K562 (cell line): ENCODE measurements at regions not wholly inside any gene's neighbourhood (a gene's known extent, or its start where the extent isn't known, plus 50 kb on each side); places are given as distances from the start of the nearest gene placed in this dataset.

Experiments
- ATAC-seq: fragments of 200-7000 bp; cut with Tn5 transposase; 3 replicates; pipeline ENCODE4 v1.9.1; 2020; ENCODE audit warnings: moderate library complexity
- BruUV-seq: library from RNA; stranded (reverse); fragments of 400-500 nt; replicated peaks from 2 replicates; lab custom pipeline; 2021; lab: Mats Ljungman, UMichigan
- CTCF ChIA-PET: fragments of 300-600 bp; formaldehyde crosslinking; extraction: SDS; loops from one replicate; lab custom pipeline; 2021; ENCODE audit warnings: low intra/inter-chr PET ratio; lab: Yijun Ruan, JAX
- POLR2A ChIA-PET: fragments of 300-600, 350-650 bp; sonication (Branson Sonifier 250); formaldehyde crosslinking; extraction: SDS; loops from one replicate; lab custom pipeline; 2021; ENCODE audit warnings: antibody characterized with exemption, inconsistent platforms; lab: Yijun Ruan, JAX
- DNase-seq, 4 experiments: peaks; one replicate each; pipeline versions ENCODE4 v3.0.0 to v3.0.0-alpha.2; 2011 to 2018; ENCODE audit warnings: low spot score in 3 of 4, mixed read lengths in 3 of 4; ENCODE audit errors: extremely low read depth in 1 of 4
- FAIRE-seq: peaks from 2 replicates; lab custom pipeline; 2011; peaks lifted over from hg19 to GRCh38; lab: Jason Lieb, UNC
- H2AFZ ChIP-seq: 2 replicates; pipeline ENCODE4 v1.6.0; 2011; ENCODE audit warnings: low read depth, low read length, control low read depth, inconsistent platforms
- H3K27ac ChIP-seq: fragments of 200-600 bp; 3 replicates; pipeline ENCODE4 v1.8.0; 2011; ENCODE audit warnings: low read depth, mild to moderate bottlenecking, control low read depth, inconsistent platforms, low read length, moderate library complexity, mixed read lengths; ENCODE audit errors: extremely low read depth
- H3K27me3 ChIP-seq, 2 experiments: fragments of 300-600 bp in 1 of 2; 2 replicates in 1 of 2; 3 replicates in 1 of 2; pipeline versions ENCODE4 v1.6.0 to v1.8.0; 2011; ENCODE audit warnings: inconsistent platforms in 2 of 2, low read length in 2 of 2, mild to moderate bottlenecking in 1 of 2, mixed read lengths in 1 of 2, moderate library complexity in 1 of 2; ENCODE audit not compliant: control insufficient read depth in 2 of 2, insufficient read depth in 2 of 2
- H3K36me3 ChIP-seq: fragments of 300-600 bp; 3 replicates; pipeline ENCODE4 v1.8.0; 2011; ENCODE audit warnings: mild to moderate bottlenecking, low read length, inconsistent platforms; ENCODE audit not compliant: control insufficient read depth, insufficient read depth
- H3K4me1 ChIP-seq, 2 experiments: fragments of 200-600 bp in 1 of 2; replicated peaks in 1 of 2; 2 replicates in 1 of 2; 3 replicates in 1 of 2; pipeline versions ENCODE4 v1.5.1 to v1.8.0; 2011; ENCODE audit warnings: inconsistent platforms in 2 of 2, low read length in 2 of 2, mild to moderate bottlenecking in 1 of 2, mixed read lengths in 1 of 2, moderate library complexity in 1 of 2; ENCODE audit not compliant: control insufficient read depth in 2 of 2, insufficient read depth in 2 of 2
- H3K4me2 ChIP-seq: 2 replicates; pipeline ENCODE4 v1.6.1; 2011; ENCODE audit warnings: low read length, control low read depth, inconsistent platforms, mixed read lengths; ENCODE audit not compliant: insufficient read depth
- H3K4me3 ChIP-seq: fragments of 200-600 bp; sonication (generic), shearing (Covaris generic); 2 replicates; pipeline ENCODE4 v1.5.1; 2016; ENCODE audit warnings: control low read depth, inconsistent platforms
- H3K79me2 ChIP-seq: fragments of 200-600 bp; 3 replicates; pipeline ENCODE4 v1.8.0; 2011; ENCODE audit warnings: low read length, inconsistent platforms; ENCODE audit not compliant: control insufficient read depth, insufficient read depth
- H3K9ac ChIP-seq, 2 experiments: 2 replicates each; pipeline versions ENCODE4 v1.6.0 to v1.6.1; 2011; ENCODE audit warnings: low read depth in 2 of 2, low read length in 2 of 2, control low read depth in 1 of 2, inconsistent platforms in 1 of 2, mild to moderate bottlenecking in 1 of 2, mixed read lengths in 1 of 2; ENCODE audit not compliant: insufficient read depth in 1 of 2
- H3K9me1 ChIP-seq: one replicate; pipeline ENCODE4 v1.6.0; 2011; ENCODE audit warnings: inconsistent platforms, mild to moderate bottlenecking, low read length, moderate library complexity; ENCODE audit not compliant: control insufficient read depth, insufficient read depth
- H3K9me3 ChIP-seq: replicated peaks from 2 replicates; pipeline ENCODE4 v1.5.1; 2011; ENCODE audit warnings: low read depth, low read length, inconsistent platforms; ENCODE audit not compliant: control insufficient read depth, insufficient read depth
- H4K20me1 ChIP-seq: replicated peaks from 2 replicates; pipeline ENCODE4 v1.6.1; 2011; ENCODE audit warnings: low read length, inconsistent platforms, mixed read lengths; ENCODE audit not compliant: control insufficient read depth, insufficient read depth
- ATF7 ChIP-seq: fragments of 450-650 bp; IDR thresholded peaks from 2 replicates; pipeline ENCODE4 v1.7.1; 2014; ENCODE audit warnings: mild to moderate bottlenecking, moderate library complexity
- CTBP1 ChIP-seq: fragments of 450-650 bp; IDR thresholded peaks from 2 replicates; pipeline ENCODE4 v1.6.1; 2016; ENCODE audit warnings: borderline replicate concordance
- KDM1A ChIP-seq, 2 experiments: fragments of 450-650 bp; IDR thresholded peaks; 2 replicates each; pipeline ENCODE4 v1.6.1; 2016; ENCODE audit warnings: mild to moderate bottlenecking in 2 of 2
- KLF16 ChIP-seq: IDR thresholded peaks from 2 replicates; pipeline ENCODE4 v1.6.1; 2016; ENCODE audit warnings: antibody characterized with exemption
- NCOR1 ChIP-seq: fragments of 450-650 bp; IDR thresholded peaks from 2 replicates; pipeline ENCODE4 v1.6.1; 2016; ENCODE audit warnings: mild to moderate bottlenecking, moderate library complexity
- PCBP1 ChIP-seq: fragments of 200-400 bp; formaldehyde crosslinking; IDR thresholded peaks from 2 replicates; pipeline ENCODE4 v1.6.1; 2018; ENCODE audit warnings: mild to moderate bottlenecking, low read depth, low read length; ENCODE audit not compliant: poor library complexity, severe bottlenecking
- POLR2AphosphoS5 ChIP-seq: IDR thresholded peaks from 2 replicates; pipeline ENCODE4 v1.6.1; 2011; ENCODE audit warnings: mild to moderate bottlenecking, low read depth, low read length, moderate library complexity; ENCODE audit not compliant: control insufficient read depth, insufficient read depth
- RAD21 ChIP-seq, 2 experiments: fragments of 250-450 bp in 1 of 2; fragments of 450-650 bp in 1 of 2; sonication (Bioruptor Pico) in 1 of 2; formaldehyde crosslinking in 1 of 2; IDR thresholded peaks in 1 of 2; conservative IDR thresholded peaks in 1 of 2; 2 replicates each; pipeline versions ENCODE4 v1.4.0 to v1.8.0; 2020 to 2022; ENCODE audit warnings: mild to moderate bottlenecking in 2 of 2, moderate library complexity in 1 of 2
- RFX7 ChIP-seq: fragments of 250-450 bp; sonication (Bioruptor Pico); IDR thresholded peaks from 2 replicates; pipeline ENCODE4 v1.5.1; 2021; ENCODE audit warnings: mild to moderate bottlenecking
- TARDBP ChIP-seq: fragments of 450-650 bp; IDR thresholded peaks from 2 replicates; pipeline ENCODE4 v1.6.1; 2016
- XRCC5 ChIP-seq: fragments of 200-400 bp; formaldehyde crosslinking; IDR thresholded peaks from 2 replicates; pipeline ENCODE4 v1.6.1; 2017; ENCODE audit warnings: low read depth, mild to moderate bottlenecking, low read length
- ZBTB33 ChIP-seq: sonication (generic); formaldehyde crosslinking; IDR thresholded peaks from 2 replicates; pipeline ENCODE4 v1.8.1; 2023; ENCODE audit warnings: mild to moderate bottlenecking, missing genetic modification reagents
- WGBS: fragments of 100-300 bp; shearing (Covaris generic); methylation state at CpG from one replicate; pipeline ENCODE4 v1.1.6; 2016; ENCODE audit warnings: low coverage, mixed read lengths; ENCODE audit not compliant: insufficient coverage; ENCODE audit errors: missing lambda C conversion rate; 5-methylcytosine and 5-hydroxymethylcytosine counted together
- in situ Hi-C: fragments of 300-500 bp; cut with MboI; formaldehyde crosslinking; loops from 4 replicates; pipeline ENCODE4 v1.15.0; 2018; ENCODE audit warnings: inconsistent platforms, mixed read lengths
- intact Hi-C: fragments of 100-400 bp; cut with micrococcal nuclease; formaldehyde crosslinking; loops from 2 replicates; pipeline ENCODE4 v1.14.2; 2022

GRCh38 chr4:104772849-104773248 lies 278.2 kb upstream of the CXXC4 start:
- Histone ChIP-seq H3K36me3 (no peaks in the 10 kb centered on the region), H3K79me2 (no peaks in the 10 kb centered on the region), H4K20me1 (no peaks in the 10 kb centered on the region), H3K4me1 (no peaks in the 10 kb centered on the region), H3K9ac (no peak overlapping the region), H3K9me3 (no peaks in the 10 kb centered on the region), H3K27me3 (no peaks in the 10 kb centered on the region), H3K4me3 (no peak overlapping the region), H3K27ac (no peak overlapping the region), H3K4me2 (no peak overlapping the region), H3K9me1 (no peaks in the 10 kb centered on the region), H2AFZ (no peak overlapping the region)
- ATAC-seq (no peak), FAIRE-seq (no peak), DNase-seq (no peak)
- intact Hi-C loops (no loop called here), in situ Hi-C loops (no loop called here)
- TF ChIP-seq RFX7 (CRISPR knock-in tag) (no peak), ATF7 (no peak), RAD21 (CRISPR knock-in tag; conservative IDR thresholded peaks at IDR 0.05 in 1 of 2, IDR thresholded peaks at IDR 0.05 in 1 of 2) (no peak), KLF16 (no peak), TARDBP (no peak), NCOR1 (no peak)
- WGBS, result 0% methylated on average over 1 of the region's 1 CpG
- ChIA-PET CTCF (no interaction called here), POLR2A (no interaction called here)
- no TSS peak for BruUV-seq

GRCh38 chr4:104795264-104795939 lies 300.7 kb upstream of the CXXC4 start:
- POLR2A ChIA-PET, result no interaction called here
- TF ChIP-seq ZBTB33 (CRISPR knock-in tag) (no peak), POLR2AphosphoS5 (no peak), KDM1A (IDR thresholded peaks at IDR 0.05) (no peak), XRCC5 (no peak), PCBP1 (no peak), CTBP1 (no peak)

More at GRCh38 chr4:104795264-104795939, 300.7 kb upstream of the CXXC4 start:
- intact Hi-C loops (no loop called here), in situ Hi-C loops (no loop called here)
- no peaks in the 10 kb centered on the region for H3K4me1 ChIP-seq
- H4K20me1 ChIP-seq, result no peaks in the 10 kb centered on the region
- no peak overlapping the region for H2AFZ ChIP-seq
- peaks cover 2% of the 10 kb centered on the region for H3K9me3 ChIP-seq
- CTCF ChIA-PET, result no interaction called here
- H3K9ac ChIP-seq, result no peak overlapping the region
- no peak overlapping the region for H3K4me3 ChIP-seq
- DNase-seq (no peak), FAIRE-seq (no peak), ATAC-seq (no peak)
- BruUV-seq, result no TSS peak
- H3K36me3 ChIP-seq, result no peaks in the 10 kb centered on the region
- H3K9me1 ChIP-seq, result no peaks in the 10 kb centered on the region
- H3K27me3 ChIP-seq, result no peaks in the 10 kb centered on the region
- H3K27ac ChIP-seq, result no peak overlapping the region
- H3K79me2 ChIP-seq, result no peaks in the 10 kb centered on the region
- 0% methylated on average over 2 of the region's 2 CpGs for WGBS
- no peak overlapping the region for H3K4me2 ChIP-seq
